ENCODE measurements at regions not wholly inside any gene's neighbourhood (a gene's known extent, or its start where the extent isn't known, plus 50 kb on each side); places are given as distances from the start of the nearest gene placed in this dataset.

DNA sequence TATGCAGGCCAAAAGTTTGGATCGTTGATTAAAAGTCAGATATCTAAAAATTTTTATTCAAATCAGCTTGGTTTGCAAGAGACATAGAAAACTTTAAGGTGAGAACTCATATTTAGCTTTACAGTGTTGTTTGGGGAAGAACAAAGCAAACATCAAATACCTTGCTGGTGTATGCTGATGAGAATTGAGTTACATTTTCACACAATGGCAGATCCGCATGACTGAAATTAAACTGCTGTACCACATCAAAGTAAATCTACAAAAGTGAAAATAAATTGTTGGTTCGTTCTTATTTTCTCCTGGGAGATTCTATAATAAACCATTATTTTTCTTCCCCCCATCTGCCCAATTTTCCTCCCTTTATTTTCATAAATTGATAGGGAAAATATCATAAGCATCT, 198.2 kb upstream of the PCSK5 start:
- TF ChIP-seq GATA2 (IDR thresholded peaks at IDR 0.05; ENCODE audit: low read depth, low read length) (no peak), GATA3 (IDR thresholded peaks at IDR 0.05; ENCODE audit: low read depth, low read length) (no peak)

DNA sequence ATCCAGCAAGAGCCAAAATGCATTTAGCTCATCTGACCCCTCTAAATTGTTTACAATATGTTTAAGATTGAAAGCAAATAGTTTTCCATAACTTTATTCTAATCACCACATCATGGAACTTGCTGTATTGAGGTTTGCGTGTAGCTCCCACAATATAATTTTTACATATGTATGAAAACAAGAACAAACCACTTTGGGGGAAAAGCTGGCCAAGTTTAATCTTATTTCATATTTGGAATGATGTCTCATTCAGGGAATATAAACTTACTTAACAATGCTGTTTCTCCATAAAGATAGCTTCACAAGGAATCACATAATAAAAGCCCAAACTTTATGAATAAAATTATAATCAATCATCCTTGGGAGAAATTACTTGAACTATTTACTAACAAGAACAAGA, 194.6 kb upstream of the PCSK5 start:
- TF ChIP-seq GATA3 (IDR thresholded peaks at IDR 0.05; ENCODE audit: low read depth, low read length) (no peak), GATA2 (IDR thresholded peaks at IDR 0.05; ENCODE audit: low read depth, low read length) (no peak)

DNA sequence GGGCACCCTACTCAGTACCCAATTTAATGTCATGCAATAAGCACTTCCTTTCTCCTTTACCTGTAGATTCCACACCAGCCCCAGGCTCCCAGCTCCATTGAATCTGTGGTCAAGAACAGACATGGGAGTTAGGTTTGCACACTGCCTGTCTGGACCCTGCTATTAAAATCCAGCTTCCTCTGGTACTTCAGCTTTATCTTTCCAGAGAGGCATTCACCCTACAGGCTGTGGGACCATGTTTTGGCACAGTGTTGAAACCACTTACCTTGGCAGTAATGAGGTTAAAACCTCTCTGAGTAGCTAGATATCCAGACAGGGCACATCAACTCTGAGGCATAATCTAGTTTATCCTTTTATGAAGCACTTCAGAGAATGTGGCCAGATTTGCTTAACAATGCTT, 191.5 kb upstream of the PCSK5 start:
- TF ChIP-seq GATA2 (IDR thresholded peaks at IDR 0.05; ENCODE audit: low read depth, low read length) (no peak), GATA3 (IDR thresholded peaks at IDR 0.05; ENCODE audit: low read depth, low read length) (no peak)

DNA sequence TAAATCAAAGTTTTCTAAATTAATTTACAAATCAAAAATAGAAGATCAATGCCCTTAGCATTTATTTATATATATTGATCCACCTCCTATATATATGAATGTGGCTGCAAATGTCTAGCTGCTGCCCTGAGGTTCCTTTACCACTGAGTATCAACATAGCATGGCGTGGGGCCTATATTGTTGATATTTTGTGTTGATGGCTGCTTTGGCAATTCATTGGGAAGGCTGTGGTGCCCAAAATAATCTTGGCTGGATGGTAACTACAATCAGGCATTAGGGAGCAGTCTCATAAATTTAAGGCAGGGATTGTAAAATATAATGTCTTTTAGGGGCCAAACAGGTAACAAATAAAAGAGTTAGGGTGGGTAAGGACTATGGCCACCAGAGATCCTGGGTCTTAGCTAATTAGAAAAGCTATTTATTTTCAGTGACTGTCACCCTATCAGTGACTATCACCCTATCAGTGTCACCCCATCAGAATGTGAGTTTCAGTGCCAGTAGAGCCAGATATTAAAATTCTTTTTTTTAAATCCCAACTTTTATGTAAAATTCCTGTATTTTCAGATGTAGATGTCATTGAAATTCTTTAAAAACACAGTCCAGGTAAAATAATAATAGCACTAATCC, 190.7 kb upstream of the PCSK5 start:
- TF ChIP-seq GATA3 (IDR thresholded peaks at IDR 0.05; ENCODE audit: low read depth, low read length) (no peak), GATA2 (IDR thresholded peaks at IDR 0.05; ENCODE audit: low read depth, low read length) (no peak)

DNA sequence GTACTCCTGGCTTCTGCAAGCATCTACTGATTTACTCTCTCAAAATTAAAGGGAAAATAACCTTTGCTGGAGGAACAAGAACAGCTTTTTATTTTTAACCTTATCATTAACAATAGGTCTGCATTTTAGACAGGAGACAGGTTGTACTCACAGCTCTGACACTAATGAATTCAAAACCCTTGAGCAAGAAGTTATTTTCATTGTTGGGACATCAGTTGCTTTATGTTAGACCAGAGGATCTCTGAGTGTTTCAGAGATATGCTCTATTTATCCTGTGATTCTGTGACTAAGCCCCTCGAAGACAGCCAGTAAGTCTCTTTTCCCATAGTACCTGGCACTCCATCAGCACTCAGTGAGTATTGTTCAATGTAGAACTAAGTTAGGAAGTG, 190.2 kb upstream of the PCSK5 start:
- no peak for TF ChIP-seq GATA2 (IDR thresholded peaks at IDR 0.05; ENCODE audit: low read depth, low read length)
- no peak for TF ChIP-seq GATA3 (IDR thresholded peaks at IDR 0.05; ENCODE audit: low read depth, low read length)

DNA sequence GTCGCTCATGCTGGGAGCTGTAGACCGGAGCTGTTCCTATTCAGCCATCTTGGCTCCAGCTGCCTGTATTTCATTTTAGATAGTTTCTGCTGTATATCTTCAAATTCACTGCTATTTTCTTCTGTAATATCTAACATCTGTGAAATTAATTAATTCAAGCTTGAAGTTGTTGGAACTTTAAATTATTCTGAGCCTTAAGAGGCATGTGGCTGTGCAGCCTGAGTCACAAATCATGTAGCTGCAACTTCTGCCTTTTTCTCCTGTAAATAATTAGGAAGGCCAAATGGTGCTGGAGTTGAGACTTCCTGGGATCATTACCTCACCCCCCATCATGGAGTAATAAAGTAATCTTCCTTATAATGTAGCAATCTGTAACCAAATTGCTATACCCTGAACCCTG, 183.3 kb upstream of the PCSK5 start:
- TF ChIP-seq GATA2 (IDR thresholded peaks at IDR 0.05; ENCODE audit: low read depth, low read length) (no peak), GATA3 (IDR thresholded peaks at IDR 0.05; ENCODE audit: low read depth, low read length) (no peak)

DNA sequence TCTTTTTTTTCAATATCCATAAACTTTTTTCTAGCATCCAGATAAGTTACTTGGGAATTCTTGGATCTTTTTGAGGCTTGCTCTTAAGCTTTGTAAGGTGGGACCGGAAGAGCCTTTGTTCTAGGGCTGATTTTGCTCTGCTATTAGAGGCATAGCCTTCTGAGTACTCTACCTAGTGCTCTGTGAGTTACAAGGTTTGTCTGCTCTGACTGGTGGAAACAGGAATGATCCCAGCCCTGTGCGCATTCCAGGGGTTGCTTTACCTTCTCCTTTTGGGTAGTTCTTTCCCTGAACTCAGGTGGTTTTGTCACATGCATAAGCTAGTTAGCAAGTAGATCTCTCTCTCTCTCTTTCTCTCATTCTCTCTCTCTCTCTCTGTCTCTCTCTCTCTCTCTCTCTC, 180.8 kb upstream of the PCSK5 start:
- TF ChIP-seq GATA3 (IDR thresholded peaks at IDR 0.05; ENCODE audit: low read depth, low read length) (no peak), GATA2 (IDR thresholded peaks at IDR 0.05; ENCODE audit: low read depth, low read length) (no peak)

DNA sequence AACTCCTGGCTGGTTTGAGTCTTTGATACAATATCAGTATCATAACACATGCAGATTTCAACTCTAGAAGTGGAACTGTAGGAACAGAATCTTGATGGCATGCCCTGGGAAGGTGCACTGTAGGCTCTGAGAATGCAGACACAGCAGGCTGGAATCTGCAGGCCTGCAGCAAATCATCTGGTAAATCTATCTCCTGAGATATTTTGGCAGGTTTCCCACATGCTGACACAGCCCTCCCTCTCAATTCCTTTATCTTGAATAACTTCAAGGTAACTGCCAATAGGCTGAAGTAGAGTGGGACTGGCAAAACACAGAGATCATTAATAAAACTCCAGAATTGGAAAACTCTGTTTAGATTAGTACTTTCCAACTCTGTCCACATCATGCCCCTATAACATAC, 177.8 kb upstream of the PCSK5 start:
- TF ChIP-seq GATA2 (IDR thresholded peaks at IDR 0.05; ENCODE audit: low read depth, low read length) (no peak), GATA3 (IDR thresholded peaks at IDR 0.05; ENCODE audit: low read depth, low read length) (no peak)

DNA sequence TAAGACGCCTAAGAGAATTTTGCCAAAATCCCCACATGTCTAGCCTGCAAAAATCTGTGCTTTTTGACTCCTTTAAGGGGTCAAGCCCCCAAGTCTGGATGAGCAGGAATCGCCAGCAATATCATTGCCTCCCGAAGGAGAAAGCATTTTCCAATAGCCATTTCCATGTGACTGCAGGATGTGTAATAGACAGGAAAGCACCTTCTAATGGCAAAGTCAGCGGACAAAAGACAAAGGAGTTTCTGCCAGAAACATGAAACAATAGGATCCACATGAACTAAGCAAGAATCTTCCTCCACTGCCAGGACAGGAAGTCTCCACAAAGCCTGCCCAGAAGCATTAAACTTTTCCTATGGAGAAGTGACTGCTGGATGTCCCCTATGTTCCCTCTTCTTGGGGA, 177.1 kb upstream of the PCSK5 start:
- TF ChIP-seq GATA3 (IDR thresholded peaks at IDR 0.05; ENCODE audit: low read depth, low read length): no peak
- TF ChIP-seq GATA2 (IDR thresholded peaks at IDR 0.05; ENCODE audit: low read depth, low read length): no peak

DNA sequence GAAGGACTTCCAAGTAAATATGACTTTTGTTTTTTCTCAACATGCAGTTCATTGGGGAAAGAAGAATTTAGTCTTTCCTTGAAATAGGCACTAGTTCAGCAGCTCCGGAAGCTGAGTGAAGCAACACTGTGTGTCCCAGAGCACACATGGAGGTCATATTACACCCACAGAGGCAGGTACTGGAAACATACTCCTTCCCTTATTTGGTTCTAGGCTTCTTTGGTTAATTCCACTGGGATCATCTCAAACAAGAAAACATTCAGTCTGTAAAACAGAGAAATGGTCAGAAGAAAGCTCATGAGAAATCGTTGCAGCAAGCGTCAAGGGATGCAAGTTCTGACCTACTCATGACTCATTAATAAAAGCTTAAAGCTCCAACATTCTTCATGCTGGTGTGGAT, 175.1 kb upstream of the PCSK5 start:
- TF ChIP-seq GATA3 (IDR thresholded peaks at IDR 0.05; ENCODE audit: low read depth, low read length) (no peak), GATA2 (IDR thresholded peaks at IDR 0.05; ENCODE audit: low read depth, low read length) (no peak)

DNA sequence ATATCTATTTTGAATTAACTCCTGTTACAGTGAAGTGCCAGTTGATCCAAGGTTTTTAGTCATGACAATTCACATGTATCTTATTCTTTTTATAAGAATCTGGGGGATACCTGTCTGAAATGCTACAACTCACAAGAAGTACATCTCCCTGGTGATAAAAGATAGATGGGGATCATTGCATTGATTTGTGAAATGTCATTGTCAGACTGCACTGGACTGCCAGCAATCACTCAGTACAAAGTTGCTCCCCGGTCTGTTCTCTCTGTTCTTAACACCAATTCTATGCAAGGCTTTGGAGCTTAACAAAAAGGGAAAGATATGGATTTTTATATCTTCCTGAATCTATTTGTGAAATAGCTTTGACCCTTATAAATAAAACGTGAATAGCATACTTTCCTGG, 171.8 kb upstream of the PCSK5 start:
- no peak for TF ChIP-seq GATA2 (IDR thresholded peaks at IDR 0.05; ENCODE audit: low read depth, low read length)
- TF ChIP-seq GATA3 (IDR thresholded peaks at IDR 0.05; ENCODE audit: low read depth, low read length): no peak

DNA sequence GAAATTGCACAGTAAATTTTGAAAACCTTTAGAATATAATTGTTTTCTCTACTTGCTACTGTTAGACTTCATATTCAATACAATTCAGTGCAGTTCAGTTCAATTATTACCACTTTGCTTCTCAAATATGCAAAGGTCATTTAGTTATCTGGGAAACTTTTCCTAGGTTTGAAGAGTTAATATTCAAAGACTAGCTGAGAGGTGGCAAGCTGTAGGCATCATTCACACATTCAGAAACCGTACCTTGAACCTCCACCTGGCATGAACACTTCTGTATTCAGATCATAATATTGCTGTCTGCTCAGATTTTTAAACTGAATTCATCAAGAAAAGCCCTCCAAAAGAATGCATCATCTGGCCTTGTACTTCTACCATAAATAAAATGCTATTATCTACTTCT, 162.1 kb upstream of the PCSK5 start:
- TF ChIP-seq GATA2 (IDR thresholded peaks at IDR 0.05; ENCODE audit: low read depth, low read length): no peak

DNA sequence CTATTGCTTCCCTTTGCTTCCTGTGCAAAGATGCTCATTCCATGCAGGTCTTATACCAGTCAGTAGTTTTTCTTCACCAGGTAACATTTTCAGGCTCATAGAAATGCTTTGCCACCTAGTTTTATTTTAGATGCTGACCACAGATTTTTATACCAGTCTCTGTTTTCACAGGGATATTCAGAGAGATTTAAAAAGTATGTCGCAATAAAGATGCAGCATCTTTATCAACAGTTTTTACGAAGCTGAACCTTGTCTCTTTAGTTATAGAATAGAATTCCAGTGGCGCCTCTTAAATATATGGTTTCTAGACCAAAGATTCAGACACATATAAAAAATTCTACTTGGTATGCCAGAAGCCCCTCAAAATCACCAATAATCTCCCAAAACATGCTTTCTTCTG, 155.7 kb upstream of the PCSK5 start:
- TF ChIP-seq GATA3 (IDR thresholded peaks at IDR 0.05; ENCODE audit: low read depth, low read length) (no peak), GATA2 (IDR thresholded peaks at IDR 0.05; ENCODE audit: low read depth, low read length) (no peak)

DNA sequence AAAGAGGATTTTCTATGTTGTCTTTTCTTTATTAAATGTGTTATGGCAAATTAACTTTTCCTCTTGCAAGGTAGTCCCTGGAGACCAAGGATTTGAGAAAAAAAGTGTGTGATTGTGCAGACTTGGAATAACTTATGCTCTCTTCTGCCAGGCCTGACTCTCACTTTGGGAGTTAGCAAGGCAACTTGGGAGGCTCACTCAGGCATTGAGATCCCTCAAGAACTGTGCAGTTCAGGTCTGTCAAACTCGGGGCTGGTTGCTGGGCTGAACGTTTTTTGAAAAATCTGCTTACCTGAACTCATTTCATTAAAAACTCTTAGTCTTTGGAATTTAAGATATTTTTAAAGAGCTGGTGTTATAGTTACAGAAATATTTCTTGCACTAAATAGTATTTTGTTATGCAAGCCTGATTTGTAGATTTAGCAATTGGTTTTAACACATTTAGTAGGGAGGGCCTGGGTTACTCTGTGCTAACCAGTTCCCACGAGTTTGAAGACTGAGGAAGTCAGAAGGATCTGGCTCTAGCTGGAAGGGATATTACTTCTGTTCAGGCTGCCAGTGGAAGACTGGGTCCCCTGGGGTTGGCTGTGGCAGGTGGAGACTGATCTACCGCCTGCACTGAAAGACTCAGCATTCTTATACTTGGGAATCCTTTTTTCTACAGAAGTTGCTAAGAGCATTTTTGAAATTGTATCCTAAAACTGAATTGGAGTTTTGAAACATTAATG, 150.4 kb upstream of the PCSK5 start:
- no peak for TF ChIP-seq GATA2 (IDR thresholded peaks at IDR 0.05; ENCODE audit: low read depth, low read length)
- no peak for TF ChIP-seq GATA3 (IDR thresholded peaks at IDR 0.05; ENCODE audit: low read depth, low read length)

DNA sequence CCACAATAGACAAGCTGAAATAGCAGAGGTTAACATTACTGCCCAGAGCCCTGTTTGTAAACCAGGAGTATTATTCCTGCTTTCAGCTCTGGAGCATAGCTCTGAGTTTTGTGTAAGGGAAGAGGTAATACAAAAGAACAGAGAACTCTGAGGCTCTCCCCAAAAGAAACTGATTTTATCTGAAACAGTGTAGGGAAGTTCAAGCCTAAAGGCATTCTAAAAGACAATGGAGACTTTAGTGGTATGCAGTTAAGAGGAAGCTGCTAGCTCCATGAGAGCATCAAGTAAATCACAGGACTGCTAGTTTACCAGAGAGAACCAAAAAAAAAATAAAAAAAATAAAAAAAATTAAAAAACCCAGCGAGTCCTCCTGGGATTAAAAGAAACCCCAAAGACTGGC, 146.6 kb upstream of the PCSK5 start:
- TF ChIP-seq GATA2 (IDR thresholded peaks at IDR 0.05; ENCODE audit: low read depth, low read length): no peak
- TF ChIP-seq GATA3 (IDR thresholded peaks at IDR 0.05; ENCODE audit: low read depth, low read length): no peak

DNA sequence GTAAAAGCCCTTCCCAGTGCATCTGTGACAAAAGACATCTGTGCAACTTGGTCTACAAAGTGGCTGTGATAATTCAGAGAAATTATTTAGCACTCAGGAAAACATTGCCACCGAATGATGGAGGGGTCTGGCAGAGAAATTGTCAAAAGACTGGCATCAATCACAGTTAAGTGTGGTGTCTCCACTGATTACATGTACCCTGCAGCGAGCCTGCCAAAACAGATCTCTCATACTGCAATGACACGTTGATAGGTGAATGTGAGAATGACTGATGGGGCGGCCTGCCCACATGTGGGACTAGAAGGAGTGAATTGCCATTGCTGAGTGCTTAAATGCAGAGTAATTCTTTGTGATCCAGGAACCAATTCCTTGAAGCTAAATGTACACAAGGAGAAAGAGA, 136.4 kb upstream of the PCSK5 start:
- no peak for TF ChIP-seq GATA3 (IDR thresholded peaks at IDR 0.05; ENCODE audit: low read depth, low read length)
- no peak for TF ChIP-seq GATA2 (IDR thresholded peaks at IDR 0.05; ENCODE audit: low read depth, low read length)

Data from SH-SY5Y (cell line).